ENCODE measurements at regions not wholly inside any gene's neighbourhood (a gene's known extent, or its start where the extent isn't known, plus 50 kb on each side); places are given as distances from the start of the nearest gene placed in this dataset.
"Not testable (repeated sequence)": the region's sequence is repeated elsewhere in the genome, so short reads cannot be mapped to it uniquely, and the experiment has no call there.

DNA sequence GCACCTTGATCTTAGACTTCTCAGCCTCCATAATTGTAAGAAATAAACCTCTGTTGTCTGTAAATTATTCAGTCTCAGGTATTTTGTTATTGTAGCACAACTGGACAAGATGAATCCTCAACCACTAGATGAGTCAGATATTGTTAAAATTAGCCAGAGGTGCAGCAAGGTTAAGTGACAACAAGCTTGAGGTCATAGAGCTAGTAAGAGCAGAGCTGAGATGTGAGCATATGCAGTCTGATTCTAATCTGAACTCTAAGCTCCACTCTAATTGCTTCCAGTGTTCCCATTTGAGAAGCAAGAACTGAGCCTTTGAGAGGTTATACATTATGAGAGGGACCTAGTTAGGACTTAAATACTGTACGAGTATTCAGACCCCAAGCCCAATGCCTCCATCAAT, 93.1 kb downstream of the FZD1 start:
- DNase-seq, result no peak

- DNase-seq, result no peak
Measured at GRCh38 chr7:91357901-91358300, 93.7 kb downstream of the FZD1 start.

DNA sequence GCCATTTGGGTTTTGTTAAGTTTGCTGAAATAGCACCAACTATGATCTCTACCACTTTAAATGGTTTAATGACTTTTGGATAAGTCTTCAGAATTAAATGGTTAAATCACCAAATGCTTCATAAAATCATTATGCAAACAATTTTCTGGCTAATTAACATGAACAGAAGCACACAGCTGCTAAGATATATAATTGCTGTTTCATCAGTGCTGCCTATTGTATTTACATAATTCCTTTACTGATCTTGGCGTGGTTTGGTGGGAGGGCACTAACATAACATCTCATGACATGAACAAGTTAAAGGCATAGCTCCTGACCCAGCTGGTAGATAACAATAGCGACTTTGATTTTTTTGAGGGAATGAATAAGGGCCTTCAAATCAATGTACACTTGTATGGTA, 94.1 kb downstream of the FZD1 start:
- DNase-seq, result no peak

DNA sequence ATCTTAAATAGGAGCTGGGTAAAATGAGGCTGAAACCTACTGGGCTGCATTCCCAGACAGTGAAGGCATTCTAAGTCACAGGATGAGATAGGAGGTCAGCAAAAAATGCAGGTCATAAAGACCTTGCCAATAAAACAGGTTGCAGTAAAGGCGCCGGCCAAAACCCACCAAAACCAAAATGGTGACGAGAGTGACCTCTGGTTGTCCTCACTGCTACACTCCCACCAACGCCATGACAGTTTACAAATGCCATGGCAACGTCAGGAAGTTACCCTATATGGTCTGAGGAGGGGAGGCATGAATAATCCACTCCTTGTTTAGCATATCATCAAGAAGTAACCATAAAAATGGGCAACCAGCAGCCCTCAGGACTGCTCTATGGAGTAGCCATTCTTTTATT, 100.9 kb downstream of the FZD1 start:
- DNase-seq, result not testable (repeated sequence)

DNA sequence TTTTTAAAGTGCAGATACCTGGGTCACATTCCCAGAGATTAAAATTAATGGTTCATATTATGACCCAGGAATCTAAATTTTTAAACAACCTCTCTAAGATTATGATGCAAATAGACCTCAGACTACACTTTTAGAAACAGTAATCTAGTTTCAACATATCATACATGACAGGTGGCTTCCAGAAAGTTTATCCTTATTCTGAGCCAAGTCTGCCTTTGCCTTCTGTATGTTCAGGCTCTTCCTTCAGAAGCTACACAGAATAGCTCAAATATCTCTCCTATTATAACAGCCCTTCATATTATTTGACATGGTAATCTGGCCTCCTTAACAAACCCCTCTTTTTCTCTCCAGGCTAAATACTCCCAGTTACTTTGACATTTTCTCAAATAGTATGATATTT, 101.9 kb downstream of the FZD1 start:
- no peak for DNase-seq

DNA sequence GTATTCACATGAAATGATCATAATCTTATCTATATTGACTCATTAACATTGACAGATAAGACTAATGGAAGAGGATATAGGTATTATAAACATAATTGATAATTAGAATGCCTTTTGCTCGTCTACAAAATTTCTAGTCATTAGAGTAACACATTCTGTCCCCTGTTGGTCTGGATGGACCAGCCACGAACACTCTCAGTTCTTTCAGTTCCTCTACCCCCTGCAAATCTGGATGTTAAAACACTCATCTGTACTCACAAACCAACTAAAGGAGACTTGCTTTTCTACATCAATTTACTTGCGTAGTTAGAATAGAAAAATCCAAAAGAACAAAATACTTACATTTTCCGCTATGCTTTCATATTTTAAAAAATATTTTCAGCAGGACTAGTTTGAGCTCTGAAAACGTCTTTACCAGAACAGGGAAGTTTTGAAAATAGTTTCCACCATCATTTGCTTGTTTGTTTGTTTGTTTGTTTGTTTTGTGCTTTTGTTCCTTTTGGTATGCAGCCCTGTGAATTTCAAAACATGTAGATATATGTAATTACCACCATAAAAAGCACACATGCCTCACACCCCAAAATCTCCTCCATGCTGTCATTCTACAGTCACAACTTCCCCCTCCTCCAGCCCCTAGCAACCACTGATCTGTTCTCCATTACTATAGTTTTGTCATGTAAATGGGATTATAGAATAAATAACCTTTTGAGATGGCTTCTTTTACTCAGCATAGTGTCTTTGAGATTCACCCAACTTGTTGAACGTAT, 103.8 kb downstream of the FZD1 start:
- DNase-seq, result no peak

DNA sequence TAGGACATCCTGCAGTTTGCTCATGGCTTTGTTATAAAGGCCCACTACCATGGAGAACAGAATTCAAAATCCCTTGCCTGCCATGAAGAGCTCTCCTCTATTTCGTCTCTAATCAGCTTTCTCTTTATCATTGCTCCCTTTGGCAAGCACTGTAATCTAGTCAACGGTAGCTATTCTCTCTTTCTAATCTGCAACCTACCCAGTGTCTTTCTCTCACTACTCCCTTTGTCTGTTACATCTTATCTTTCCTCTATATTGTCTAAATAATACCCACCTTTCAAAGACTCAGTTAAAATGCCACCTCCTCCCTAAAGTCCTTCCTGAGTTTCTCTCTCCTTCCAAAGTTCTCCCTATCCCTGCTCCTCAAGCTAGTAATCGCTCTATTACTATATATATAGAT, 108.1 kb downstream of the FZD1 start:
- no peak for DNase-seq

- DNase-seq, result no peak
Measured at GRCh38 chr7:91373111-91373800, 109.0 kb downstream of the FZD1 start.

DNA sequence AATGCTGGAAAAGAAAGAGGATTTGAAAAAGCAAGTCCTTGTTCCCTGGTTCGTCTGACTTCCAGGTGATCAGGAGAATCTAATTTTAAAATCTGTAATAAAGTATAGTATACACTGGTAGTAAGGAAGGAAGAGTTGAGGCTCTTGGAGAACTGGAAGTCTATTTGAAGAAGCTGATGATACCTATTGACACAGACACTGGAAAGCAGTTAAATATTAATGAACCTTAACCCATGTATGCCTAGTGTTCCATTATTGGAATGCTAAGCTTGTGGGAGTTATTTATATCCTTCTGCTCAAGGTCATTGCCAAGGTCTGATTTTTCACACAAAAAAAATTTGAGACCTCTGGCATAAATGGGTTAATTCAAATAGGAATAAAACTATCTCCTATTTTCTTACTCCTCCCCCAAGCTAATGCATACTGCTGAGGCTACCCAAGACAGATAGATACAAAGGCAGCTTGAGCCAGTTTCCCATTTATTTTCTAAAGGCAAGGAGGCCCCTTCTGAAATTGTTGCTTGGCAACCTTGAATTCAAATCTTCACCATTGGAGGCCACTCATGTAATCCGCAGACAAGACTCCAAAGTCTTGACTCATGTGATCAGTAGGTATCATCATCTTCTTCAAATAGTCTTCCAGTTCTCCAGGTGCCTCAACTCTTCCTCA, 110.2 kb downstream of the FZD1 start:
- DNase-seq, result no peak

DNA sequence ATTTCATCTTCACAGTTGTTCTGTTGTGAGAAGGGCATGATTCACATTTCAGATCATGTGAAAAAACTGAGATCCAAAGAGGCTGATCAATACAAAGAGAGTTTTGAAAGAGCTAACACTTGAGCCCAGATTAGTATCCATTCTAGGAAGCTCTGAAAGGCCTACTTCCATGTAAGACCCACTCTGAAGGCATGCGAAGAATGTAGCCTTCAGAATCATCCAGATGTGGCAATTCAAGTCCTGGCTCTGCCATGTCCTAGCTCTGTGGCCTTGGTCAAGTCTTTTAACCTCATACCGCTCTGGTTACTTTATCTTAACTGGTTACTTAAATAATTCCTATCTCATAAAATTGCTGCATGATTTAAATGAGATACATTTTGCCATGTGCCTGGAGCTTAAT, 111.1 kb downstream of the FZD1 start:
- DNase-seq, result no peak

GRCh38 chr7:91378131-91378530, 113.9 kb downstream of the FZD1 start:
- no peak for DNase-seq

- DNase-seq, result no peak
Measured at GRCh38 chr7:91379236-91379635, 115.0 kb downstream of the FZD1 start.

- no peak for DNase-seq
Measured at GRCh38 chr7:91379991-91380390, 115.8 kb downstream of the FZD1 start.

DNA sequence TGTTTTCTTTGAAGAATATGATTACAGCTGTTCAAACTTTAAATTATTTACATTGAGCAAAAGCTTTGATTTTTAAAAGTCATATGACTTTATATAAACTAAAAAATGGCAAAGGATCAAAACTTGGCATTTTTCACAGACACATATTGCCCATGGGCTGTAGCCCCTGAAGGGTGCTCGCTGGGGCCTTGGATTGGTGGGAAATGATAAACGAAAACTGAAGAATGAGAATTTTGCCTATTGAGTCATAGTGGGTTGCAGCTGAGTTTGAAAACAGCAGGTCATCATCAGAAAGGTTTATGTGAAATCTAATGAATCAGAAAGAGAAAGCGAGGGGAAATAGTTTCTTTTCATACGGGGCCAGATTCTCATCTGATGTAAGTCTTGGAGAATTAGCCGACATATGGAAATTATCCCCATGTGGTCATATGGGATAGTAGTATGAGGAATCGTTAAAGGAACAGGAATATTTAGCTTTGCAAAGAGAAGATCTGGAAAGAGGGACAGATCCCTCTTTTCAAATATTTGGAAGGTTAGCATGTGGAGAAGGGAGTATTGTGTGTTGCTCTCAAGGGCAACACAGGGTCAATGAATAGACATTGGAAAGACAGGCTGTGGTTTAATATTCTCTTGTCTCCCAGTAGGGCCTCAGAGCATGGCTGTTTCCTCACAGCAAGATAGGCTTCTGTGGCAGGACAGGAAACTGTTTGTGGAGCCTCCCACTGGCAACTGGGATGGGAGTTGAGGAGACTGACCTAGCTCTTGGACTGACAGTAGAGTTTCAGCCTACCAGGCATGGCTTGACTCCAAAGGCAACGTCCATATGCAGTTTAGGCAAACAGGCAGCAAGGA, 119.0 kb downstream of the FZD1 start:
- DNase-seq, result no peak

DNA sequence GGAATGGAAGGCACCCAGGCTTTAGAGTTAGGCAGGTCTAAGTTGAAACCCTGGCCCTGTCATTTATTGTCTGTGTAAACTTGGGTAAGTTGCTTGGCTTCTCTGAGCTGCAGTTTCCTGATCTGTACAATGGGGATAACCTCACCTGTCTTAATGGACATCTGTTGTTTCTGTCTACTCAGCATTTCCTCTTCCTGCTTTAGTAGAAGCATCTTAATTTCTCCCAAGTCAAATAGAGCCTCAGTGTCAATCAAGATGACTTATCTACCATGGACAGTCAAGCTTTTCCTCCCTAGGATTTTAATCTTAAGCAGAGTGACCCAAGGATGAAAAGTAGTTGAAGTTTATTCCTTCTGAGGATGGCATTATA, 119.7 kb downstream of the FZD1 start:
- no peak for DNase-seq

DNA sequence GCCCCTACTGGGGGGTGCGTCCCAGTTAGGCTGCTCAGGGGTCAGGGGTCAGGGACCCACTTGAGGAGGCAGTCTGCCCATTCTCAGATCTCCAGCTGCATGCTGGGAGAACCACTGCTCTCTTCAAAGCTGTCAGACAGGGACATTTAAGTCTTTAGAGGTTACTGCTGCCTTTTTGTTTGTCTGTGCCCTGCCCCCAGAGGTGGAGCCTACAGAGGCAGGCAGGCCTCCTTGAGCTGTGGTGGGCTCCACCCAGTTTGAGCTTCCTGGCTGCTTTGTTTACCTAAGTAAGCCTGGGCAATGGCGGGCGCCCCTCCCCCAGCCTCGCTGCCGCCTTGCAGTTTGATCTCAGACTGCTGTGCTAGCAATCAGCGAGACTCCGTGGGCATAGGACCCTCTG, 130.5 kb downstream of the FZD1 start:
- not testable (repeated sequence) for DNase-seq

GRCh38 chr7:91395313-91395712, 131.1 kb downstream of the FZD1 start:
- not testable (repeated sequence) for DNase-seq

DNA sequence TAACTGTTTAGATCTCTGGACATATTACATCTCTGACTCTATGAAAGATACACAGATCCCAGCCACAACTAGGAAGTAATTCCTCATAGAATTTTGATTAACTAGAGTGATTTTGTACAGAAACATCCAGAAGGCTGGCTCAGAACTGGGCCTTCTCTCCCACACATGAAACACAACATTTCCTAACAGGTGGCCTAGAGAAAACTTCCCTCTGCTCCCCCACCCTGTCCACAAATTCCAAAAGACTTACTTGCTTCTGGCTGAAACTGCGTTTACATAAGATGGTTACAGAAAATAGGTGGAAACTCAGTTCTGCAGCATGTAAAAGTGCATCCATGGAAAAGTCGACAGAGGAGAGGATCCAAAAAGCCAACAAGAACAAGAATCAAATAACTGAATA, 132.9 kb downstream of the FZD1 start:
- DNase-seq, result no peak

- DNase-seq, result no peak
Measured at GRCh38 chr7:91397612-91398011, 133.4 kb downstream of the FZD1 start.

DNA sequence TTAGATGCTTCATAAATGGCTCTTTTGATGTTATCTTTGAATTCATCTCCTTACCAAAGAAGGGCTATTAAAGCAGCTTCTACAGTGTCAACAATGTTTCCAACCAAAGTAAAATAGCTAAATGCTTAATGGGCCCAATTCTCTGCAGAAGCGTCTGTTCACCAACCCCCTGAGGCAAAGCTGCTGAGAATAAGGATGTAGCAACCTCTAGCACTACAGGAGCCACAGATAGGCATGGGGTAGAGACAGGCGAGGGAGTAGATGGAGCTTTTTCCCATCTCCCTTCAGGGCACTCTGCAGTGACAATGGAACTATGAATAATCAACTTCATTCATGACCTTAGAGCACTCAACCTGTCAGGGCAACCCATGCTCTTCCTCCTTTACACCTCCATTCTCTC, 134.1 kb downstream of the FZD1 start:
- DNase-seq, result no peak

GRCh38 chr7:91405092-91405788, 141.0 kb downstream of the FZD1 start:
- no peak for DNase-seq

- DNase-seq, result not testable (repeated sequence)
Measured at GRCh38 chr7:91405873-91406272, 141.6 kb downstream of the FZD1 start.

- DNase-seq, result no peak
Measured at GRCh38 chr7:91407942-91408341, 143.7 kb downstream of the FZD1 start.

Data from T1000 (cell line).